ENCODE measurements at regions not wholly inside any gene's neighbourhood (a gene's known extent, or its start where the extent isn't known, plus 50 kb on each side); places are given as distances from the start of the nearest gene placed in this dataset.

GRCh38 chr7:157480371-157481050 lies 143.7 kb downstream of the DNAJB6 start:
- no peaks in the 10 kb centered on the region for H3K27me3 ChIP-seq (ENCODE audit: control insufficient read depth, insufficient read depth, low read length)
- H3K4me3 ChIP-seq (ENCODE audit: low read depth, low read length) = no peak overlapping the region
- DNase-seq (ENCODE audit: low read depth) = no peak
- TF ChIP-seq CTCF (IDR thresholded peaks at IDR 0.05; ENCODE audit: insufficient read depth, low read length, severe bottlenecking) = no peak
- no peaks in the 10 kb centered on the region for H3K36me3 ChIP-seq (ENCODE audit: control insufficient read depth, insufficient read depth, low read length)
- FAIRE-seq = no peak

- H3K36me3 ChIP-seq (ENCODE audit: control insufficient read depth, insufficient read depth, low read length) = no peaks in the 10 kb centered on the region
- peak; percentile 95 for FAIRE-seq
- TF ChIP-seq CTCF (IDR thresholded peaks at IDR 0.05; ENCODE audit: insufficient read depth, low read length, severe bottlenecking) = no peak
- H3K4me3 ChIP-seq (ENCODE audit: low read depth, low read length) = no peak overlapping the region
- no peak for DNase-seq (ENCODE audit: low read depth)
- no peaks in the 10 kb centered on the region for H3K27me3 ChIP-seq (ENCODE audit: control insufficient read depth, insufficient read depth, low read length)
Measured at GRCh38 chr7:157481389-157481788, 144.6 kb downstream of the DNAJB6 start.

GRCh38 chr7:157482025-157482424 lies 145.2 kb downstream of the DNAJB6 start:
- DNase-seq (ENCODE audit: low read depth) = no peak
- FAIRE-seq = peak; percentile 100
- H3K27me3 ChIP-seq (ENCODE audit: control insufficient read depth, insufficient read depth, low read length) = no peaks in the 10 kb centered on the region
- no peak overlapping the region for H3K4me3 ChIP-seq (ENCODE audit: low read depth, low read length)
- H3K36me3 ChIP-seq (ENCODE audit: control insufficient read depth, insufficient read depth, low read length) = no peaks in the 10 kb centered on the region
- TF ChIP-seq CTCF (IDR thresholded peaks at IDR 0.05; ENCODE audit: insufficient read depth, low read length, severe bottlenecking) = no peak

GRCh38 chr7:157482517-157483087 lies 145.8 kb downstream of the DNAJB6 start:
- no peak for TF ChIP-seq CTCF (IDR thresholded peaks at IDR 0.05; ENCODE audit: insufficient read depth, low read length, severe bottlenecking)
- no peaks in the 10 kb centered on the region for H3K36me3 ChIP-seq (ENCODE audit: control insufficient read depth, insufficient read depth, low read length)
- DNase-seq (ENCODE audit: low read depth) (no peak), FAIRE-seq (no peak)
- H3K4me3 ChIP-seq (ENCODE audit: low read depth, low read length) = no peak overlapping the region
- H3K27me3 ChIP-seq (ENCODE audit: control insufficient read depth, insufficient read depth, low read length) = no peaks in the 10 kb centered on the region

GRCh38 chr7:157483515-157483914 lies 146.7 kb downstream of the DNAJB6 start:
- no peak for DNase-seq (ENCODE audit: low read depth)
- no peak for TF ChIP-seq CTCF (IDR thresholded peaks at IDR 0.05; ENCODE audit: insufficient read depth, low read length, severe bottlenecking)
- no peaks in the 10 kb centered on the region for H3K36me3 ChIP-seq (ENCODE audit: control insufficient read depth, insufficient read depth, low read length)
- no peak overlapping the region for H3K4me3 ChIP-seq (ENCODE audit: low read depth, low read length)
- no peak for FAIRE-seq
- H3K27me3 ChIP-seq (ENCODE audit: control insufficient read depth, insufficient read depth, low read length) = no peaks in the 10 kb centered on the region
